ENCODE measurements at regions not wholly inside any gene's neighbourhood (a gene's known extent, or its start where the extent isn't known, plus 50 kb on each side); places are given as distances from the start of the nearest gene placed in this dataset.

GRCh38 chr4:171717231-171717741, 95.9 kb upstream of the GALNTL6 start:
- no peak overlapping the region for H3K27ac ChIP-seq (ENCODE audit: low read depth)
- ATAC-seq (no peak), DNase-seq (ENCODE audit: low spot score) (no peak)
- peaks cover 3% of the 10 kb centered on the region; the same call in 1 of the 3 replicates for H3K36me3 Mint-ChIP-seq (ENCODE audit: low read depth)
- no peak overlapping the region for H3K4me2 ChIP-seq
- H3K36me3 ChIP-seq (ENCODE audit: insufficient read depth), result no peaks in the 10 kb centered on the region
- H3F3A ChIP-seq (replicated peaks; ENCODE audit: low read depth), result no peaks in the 10 kb centered on the region
- H3K79me2 ChIP-seq (replicated peaks; ENCODE audit: insufficient read depth), result no peaks in the 10 kb centered on the region
- H3K9me3 Mint-ChIP-seq, result peaks cover 17% of the 10 kb centered on the region
- H3K27me3 ChIP-seq (ENCODE audit: insufficient read depth), result no peaks in the 10 kb centered on the region
- H2AFZ ChIP-seq, result no peak overlapping the region
- TF ChIP-seq, protein P1, sequence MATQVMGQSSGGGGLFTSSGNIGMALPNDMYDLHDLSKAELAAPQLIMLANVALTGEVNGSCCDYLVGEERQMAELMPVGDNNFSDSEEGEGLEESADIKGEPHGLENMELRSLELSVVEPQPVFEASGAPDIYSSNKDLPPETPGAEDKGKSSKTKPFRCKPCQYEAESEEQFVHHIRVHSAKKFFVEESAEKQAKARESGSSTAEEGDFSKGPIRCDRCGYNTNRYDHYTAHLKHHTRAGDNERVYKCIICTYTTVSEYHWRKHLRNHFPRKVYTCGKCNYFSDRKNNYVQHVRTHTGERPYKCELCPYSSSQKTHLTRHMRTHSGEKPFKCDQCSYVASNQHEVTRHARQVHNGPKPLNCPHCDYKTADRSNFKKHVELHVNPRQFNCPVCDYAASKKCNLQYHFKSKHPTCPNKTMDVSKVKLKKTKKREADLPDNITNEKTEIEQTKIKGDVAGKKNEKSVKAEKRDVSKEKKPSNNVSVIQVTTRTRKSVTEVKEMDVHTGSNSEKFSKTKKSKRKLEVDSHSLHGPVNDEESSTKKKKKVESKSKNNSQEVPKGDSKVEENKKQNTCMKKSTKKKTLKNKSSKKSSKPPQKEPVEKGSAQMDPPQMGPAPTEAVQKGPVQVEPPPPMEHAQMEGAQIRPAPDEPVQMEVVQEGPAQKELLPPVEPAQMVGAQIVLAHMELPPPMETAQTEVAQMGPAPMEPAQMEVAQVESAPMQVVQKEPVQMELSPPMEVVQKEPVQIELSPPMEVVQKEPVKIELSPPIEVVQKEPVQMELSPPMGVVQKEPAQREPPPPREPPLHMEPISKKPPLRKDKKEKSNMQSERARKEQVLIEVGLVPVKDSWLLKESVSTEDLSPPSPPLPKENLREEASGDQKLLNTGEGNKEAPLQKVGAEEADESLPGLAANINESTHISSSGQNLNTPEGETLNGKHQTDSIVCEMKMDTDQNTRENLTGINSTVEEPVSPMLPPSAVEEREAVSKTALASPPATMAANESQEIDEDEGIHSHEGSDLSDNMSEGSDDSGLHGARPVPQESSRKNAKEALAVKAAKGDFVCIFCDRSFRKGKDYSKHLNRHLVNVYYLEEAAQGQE (IDR thresholded peaks at IDR 0.05; ENCODE audit: unreplicated experiment), result no peak
- TF ChIP-seq ZNF331 (CRISPR knock-in tag; IDR thresholded peaks at IDR 0.05; ENCODE audit: low read depth) (no peak), ZNF114 (CRISPR knock-in tag; IDR thresholded peaks at IDR 0.05) (no peak), JUNB (IDR thresholded peaks at IDR 0.05; ENCODE audit: unreplicated experiment) (no peak), CTCF (conservative IDR thresholded peaks at IDR 0.05; ENCODE audit: low read depth in 2 of 2) (no peak), POLR2AphosphoS5 (IDR thresholded peaks at IDR 0.05; ENCODE audit: low read depth) (no peak), STAT1 (IDR thresholded peaks at IDR 0.05; ENCODE audit: unreplicated experiment) (no peak), EZH2phosphoT487 (IDR thresholded peaks at IDR 0.05; ENCODE audit: unreplicated experiment) (no peak), NANOG (IDR thresholded peaks at IDR 0.05; ENCODE audit: borderline replicate concordance) (no peak), EZH2 (IDR thresholded peaks at IDR 0.05; ENCODE audit: low read depth, unreplicated experiment) (no peak), CREB1 (CRISPR knock-in tag; IDR thresholded peaks at IDR 0.05; ENCODE audit: low read depth) (no peak)
- TF ChIP-seq, protein P2, sequence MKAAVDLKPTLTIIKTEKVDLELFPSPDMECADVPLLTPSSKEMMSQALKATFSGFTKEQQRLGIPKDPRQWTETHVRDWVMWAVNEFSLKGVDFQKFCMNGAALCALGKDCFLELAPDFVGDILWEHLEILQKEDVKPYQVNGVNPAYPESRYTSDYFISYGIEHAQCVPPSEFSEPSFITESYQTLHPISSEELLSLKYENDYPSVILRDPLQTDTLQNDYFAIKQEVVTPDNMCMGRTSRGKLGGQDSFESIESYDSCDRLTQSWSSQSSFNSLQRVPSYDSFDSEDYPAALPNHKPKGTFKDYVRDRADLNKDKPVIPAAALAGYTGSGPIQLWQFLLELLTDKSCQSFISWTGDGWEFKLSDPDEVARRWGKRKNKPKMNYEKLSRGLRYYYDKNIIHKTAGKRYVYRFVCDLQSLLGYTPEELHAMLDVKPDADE (IDR thresholded peaks at IDR 0.05), result no peak
- TF ChIP-seq, protein P3, sequence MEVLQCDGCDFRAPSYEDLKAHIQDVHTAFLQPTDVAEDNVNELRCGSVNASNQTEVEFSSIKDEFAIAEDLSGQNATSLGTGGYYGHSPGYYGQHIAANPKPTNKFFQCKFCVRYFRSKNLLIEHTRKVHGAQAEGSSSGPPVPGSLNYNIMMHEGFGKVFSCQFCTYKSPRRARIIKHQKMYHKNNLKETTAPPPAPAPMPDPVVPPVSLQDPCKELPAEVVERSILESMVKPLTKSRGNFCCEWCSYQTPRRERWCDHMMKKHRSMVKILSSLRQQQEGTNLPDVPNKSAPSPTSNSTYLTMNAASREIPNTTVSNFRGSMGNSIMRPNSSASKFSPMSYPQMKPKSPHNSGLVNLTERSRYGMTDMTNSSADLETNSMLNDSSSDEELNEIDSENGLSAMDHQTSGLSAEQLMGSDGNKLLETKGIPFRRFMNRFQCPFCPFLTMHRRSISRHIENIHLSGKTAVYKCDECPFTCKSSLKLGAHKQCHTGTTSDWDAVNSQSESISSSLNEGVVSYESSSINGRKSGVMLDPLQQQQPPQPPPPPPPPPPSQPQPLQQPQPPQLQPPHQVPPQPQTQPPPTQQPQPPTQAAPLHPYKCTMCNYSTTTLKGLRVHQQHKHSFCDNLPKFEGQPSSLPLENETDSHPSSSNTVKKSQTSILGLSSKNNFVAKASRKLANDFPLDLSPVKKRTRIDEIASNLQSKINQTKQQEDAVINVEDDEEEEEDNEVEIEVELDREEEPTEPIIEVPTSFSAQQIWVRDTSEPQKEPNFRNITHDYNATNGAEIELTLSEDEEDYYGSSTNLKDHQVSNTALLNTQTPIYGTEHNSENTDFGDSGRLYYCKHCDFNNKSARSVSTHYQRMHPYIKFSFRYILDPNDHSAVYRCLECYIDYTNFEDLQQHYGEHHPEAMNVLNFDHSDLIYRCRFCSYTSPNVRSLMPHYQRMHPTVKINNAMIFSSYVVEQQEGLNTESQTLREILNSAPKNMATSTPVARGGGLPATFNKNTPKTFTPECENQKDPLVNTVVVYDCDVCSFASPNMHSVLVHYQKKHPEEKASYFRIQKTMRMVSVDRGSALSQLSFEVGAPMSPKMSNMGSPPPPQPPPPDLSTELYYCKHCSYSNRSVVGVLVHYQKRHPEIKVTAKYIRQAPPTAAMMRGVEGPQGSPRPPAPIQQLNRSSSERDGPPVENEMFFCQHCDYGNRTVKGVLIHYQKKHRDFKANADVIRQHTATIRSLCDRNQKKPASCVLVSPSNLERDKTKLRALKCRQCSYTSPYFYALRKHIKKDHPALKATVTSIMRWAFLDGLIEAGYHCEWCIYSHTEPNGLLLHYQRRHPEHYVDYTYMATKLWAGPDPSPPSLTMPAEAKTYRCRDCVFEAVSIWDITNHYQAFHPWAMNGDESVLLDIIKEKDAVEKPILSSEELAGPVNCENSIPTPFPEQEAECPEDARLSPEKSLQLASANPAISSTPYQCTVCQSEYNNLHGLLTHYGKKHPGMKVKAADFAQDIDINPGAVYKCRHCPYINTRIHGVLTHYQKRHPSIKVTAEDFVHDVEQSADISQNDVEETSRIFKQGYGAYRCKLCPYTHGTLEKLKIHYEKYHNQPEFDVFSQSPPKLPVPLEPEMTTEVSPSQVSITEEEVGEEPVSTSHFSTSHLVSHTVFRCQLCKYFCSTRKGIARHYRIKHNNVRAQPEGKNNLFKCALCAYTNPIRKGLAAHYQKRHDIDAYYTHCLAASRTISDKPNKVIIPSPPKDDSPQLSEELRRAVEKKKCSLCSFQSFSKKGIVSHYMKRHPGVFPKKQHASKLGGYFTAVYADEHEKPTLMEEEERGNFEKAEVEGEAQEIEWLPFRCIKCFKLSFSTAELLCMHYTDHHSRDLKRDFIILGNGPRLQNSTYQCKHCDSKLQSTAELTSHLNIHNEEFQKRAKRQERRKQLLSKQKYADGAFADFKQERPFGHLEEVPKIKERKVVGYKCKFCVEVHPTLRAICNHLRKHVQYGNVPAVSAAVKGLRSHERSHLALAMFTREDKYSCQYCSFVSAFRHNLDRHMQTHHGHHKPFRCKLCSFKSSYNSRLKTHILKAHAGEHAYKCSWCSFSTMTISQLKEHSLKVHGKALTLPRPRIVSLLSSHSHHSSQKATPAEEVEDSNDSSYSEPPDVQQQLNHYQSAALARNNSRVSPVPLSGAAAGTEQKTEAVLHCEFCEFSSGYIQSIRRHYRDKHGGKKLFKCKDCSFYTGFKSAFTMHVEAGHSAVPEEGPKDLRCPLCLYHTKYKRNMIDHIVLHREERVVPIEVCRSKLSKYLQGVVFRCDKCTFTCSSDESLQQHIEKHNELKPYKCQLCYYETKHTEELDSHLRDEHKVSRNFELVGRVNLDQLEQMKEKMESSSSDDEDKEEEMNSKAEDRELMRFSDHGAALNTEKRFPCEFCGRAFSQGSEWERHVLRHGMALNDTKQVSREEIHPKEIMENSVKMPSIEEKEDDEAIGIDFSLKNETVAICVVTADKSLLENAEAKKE (CRISPR knock-in tag; IDR thresholded peaks at IDR 0.05), result no peak
- H3K27ac Mint-ChIP-seq, result no peak overlapping the region
- H3K4me1 Mint-ChIP-seq, result no peaks in the 10 kb centered on the region; the same call in 1 of the 3 replicates
- 0 out of 2 replicates have a peak, but pooled peaks cover 7% of the 10 kb centered on the region for H3K9me2 ChIP-seq (ENCODE audit: insufficient read depth)
- peaks cover 1% of the 10 kb centered on the region for H3K27me3 Mint-ChIP-seq (ENCODE audit: insufficient read depth, low read depth, poor library complexity)
- H3K4me3 Mint-ChIP-seq, result no peak overlapping the region
- no peaks in the 10 kb centered on the region for H3K4me1 ChIP-seq (ENCODE audit: insufficient read depth)
- no peak overlapping the region for H3K4me3 ChIP-seq
- no peaks in the 10 kb centered on the region for H4K20me1 ChIP-seq (replicated peaks; ENCODE audit: insufficient read depth)

Data from GM23338 (cell line).